GM18508 (cell line): ENCODE measurements at regions not wholly inside any gene's neighbourhood (a gene's known extent, or its start where the extent isn't known, plus 50 kb on each side); places are given as distances from the start of the nearest gene placed in this dataset.

Experiments used
- ATAC-seq: cut with Tn5 transposase; IDR thresholded peaks from one replicate; pipeline ENCODE4 v1.9.1; 2021; ENCODE audit warnings: moderate number of reproducible peaks; ENCODE audit not compliant: insufficient read depth, unreplicated experiment

GRCh38 chr14:71201840-71202239, 294.6 kb downstream of the PCNX1 start:
- no peak for ATAC-seq

- no peak for ATAC-seq
These were observed 295.6 kb downstream of the PCNX1 start for GRCh38 chr14:71202881-71203280.

GRCh38 chr14:71203306-71203705, 296.0 kb downstream of the PCNX1 start:
- no peak for ATAC-seq

GRCh38 chr14:71204231-71204630, 297.0 kb downstream of the PCNX1 start:
- no peak for ATAC-seq

GRCh38 chr14:71204768-71205167, 297.5 kb downstream of the PCNX1 start:
- no peak for ATAC-seq

GRCh38 chr14:71206123-71206522, 298.9 kb downstream of the PCNX1 start:
- no peak for ATAC-seq

- ATAC-seq = no peak
These were observed 299.6 kb downstream of the PCNX1 start for GRCh38 chr14:71206766-71207371.

GRCh38 chr14:71208702-71209357, 301.6 kb downstream of the PCNX1 start:
- ATAC-seq = no peak

- ATAC-seq = no peak
These were observed 302.6 kb downstream of the PCNX1 start for GRCh38 chr14:71209888-71210287.

- no peak for ATAC-seq
These were observed 304.8 kb downstream of the PCNX1 start for GRCh38 chr14:71212093-71212492.

- ATAC-seq = no peak
These were observed 305.4 kb downstream of the PCNX1 start for GRCh38 chr14:71212683-71213107.

GRCh38 chr14:71214241-71214640, 307.0 kb downstream of the PCNX1 start:
- no peak for ATAC-seq

GRCh38 chr14:71220462-71220861, 313.2 kb downstream of the PCNX1 start:
- no peak for ATAC-seq

- ATAC-seq = no peak
These were observed 313.9 kb downstream of the PCNX1 start for GRCh38 chr14:71221119-71221518.

- no peak for ATAC-seq
These were observed 317.9 kb downstream of the PCNX1 start for GRCh38 chr14:71225113-71225512.

GRCh38 chr14:71228711-71229110, 321.5 kb downstream of the PCNX1 start:
- ATAC-seq = no peak

GRCh38 chr14:71229875-71230274, 322.6 kb downstream of the PCNX1 start:
- no peak for ATAC-seq

GRCh38 chr14:71230897-71231296, 323.6 kb downstream of the PCNX1 start:
- ATAC-seq = no peak

GRCh38 chr14:71231521-71232393, 324.5 kb downstream of the PCNX1 start:
- ATAC-seq = no peak

GRCh38 chr14:71232506-71232905, 325.2 kb downstream of the PCNX1 start:
- no peak for ATAC-seq

GRCh38 chr14:71235875-71236274, 328.6 kb downstream of the PCNX1 start:
- no peak for ATAC-seq
